ENCODE measurements at regions not wholly inside any gene's neighbourhood (a gene's known extent, or its start where the extent isn't known, plus 50 kb on each side); places are given as distances from the start of the nearest gene placed in this dataset.

DNA sequence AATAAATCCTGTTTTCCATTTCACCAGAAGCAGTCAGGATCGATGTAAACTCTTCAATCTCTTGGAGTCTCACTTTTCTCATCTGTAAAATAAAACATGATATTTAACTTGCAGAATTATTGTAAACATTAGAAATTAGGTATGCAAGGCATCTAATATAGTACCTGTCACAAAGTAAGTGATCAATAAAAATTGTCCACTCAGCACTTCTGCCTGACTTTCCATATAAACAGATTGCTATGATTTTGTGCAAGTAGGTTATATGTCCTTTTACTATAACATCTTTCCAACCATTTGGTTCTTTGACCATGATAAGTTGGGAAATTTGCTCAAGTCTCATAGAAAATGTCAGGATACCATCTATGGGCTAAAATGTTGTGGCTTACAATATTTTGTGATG is 148.8 kb upstream of the MTAP start:
- H3K9me3 ChIP-seq, result peaks cover 0 to 11% (median 5%) of the 10 kb centered on the region in 8 donors
- intact Hi-C loops (cut with DNase I; ENCODE audit: low total_unique reads), result no loop called here
- no peaks in the 10 kb centered on the region for H3K4me1 ChIP-seq
- no peak overlapping the region for H3K27ac ChIP-seq
- H3K4me3 ChIP-seq, result no peak overlapping the region
- DNase-seq, result no peak
- no peaks in the 10 kb centered on the region for H3K36me3 ChIP-seq
- no peak for TF ChIP-seq POLR2A (IDR thresholded peaks at IDR 0.05)
- TF ChIP-seq POLR2AphosphoS5 (IDR thresholded peaks at IDR 0.05), result no peak
- no peak for TF ChIP-seq CTCF (IDR thresholded peaks at IDR 0.05 in 8 of 11, conservative IDR thresholded peaks at IDR 0.05 in 3 of 11)
- peaks cover 0 to 13% (median 0%) of the 10 kb centered on the region in 7 donors for H3K27me3 ChIP-seq (replicated peaks in 1 of 7)
- WGBS, 5 donors, result 56 to 73% (median 73%) methylated on average over 1 of the region's 1 CpG

DNA sequence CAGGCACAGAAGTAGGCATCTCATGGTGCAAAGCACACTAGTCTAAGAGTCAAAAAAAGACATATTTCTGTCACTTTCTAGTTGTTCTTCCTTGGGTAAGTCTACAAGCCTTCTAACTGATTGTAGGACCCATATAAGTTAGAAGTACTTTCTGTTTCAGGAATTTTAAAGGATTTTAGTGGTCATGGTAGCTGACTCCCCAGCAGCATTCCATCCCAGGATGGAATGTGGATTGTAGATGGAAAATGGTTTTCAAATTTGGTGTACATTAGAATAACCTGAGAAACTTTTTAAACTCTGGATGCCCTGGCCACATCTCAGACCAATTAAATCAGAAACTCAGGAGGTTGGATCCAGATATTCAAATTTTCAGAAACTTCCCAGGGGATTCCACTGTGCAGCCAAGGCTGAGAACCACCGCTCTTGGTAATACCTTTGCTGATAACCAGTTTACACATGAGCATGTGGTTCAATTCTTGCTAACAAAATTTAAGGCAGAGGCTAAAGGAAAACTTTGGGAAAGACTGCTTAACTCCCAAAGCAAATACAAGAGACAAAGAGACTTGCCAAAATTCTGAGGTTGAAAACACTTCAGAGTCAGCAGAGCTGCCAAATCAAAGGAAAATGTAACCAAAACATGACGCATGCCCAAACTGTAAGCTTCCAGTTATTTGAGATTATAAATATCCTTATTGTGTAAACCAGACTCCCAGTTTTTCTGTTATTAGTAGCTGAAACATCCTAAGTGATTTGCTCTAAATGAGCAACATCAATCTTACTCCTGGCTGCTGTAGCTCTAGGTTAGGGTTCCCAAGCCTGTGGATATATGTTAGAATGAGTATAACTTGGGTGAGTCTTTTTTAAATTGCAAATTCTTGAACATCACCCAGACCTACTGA is 145.4 kb upstream of the MTAP start:
- Histone ChIP-seq H3K4me3 (no peak overlapping the region), H3K4me1 (no peaks in the 10 kb centered on the region), H3K36me3 (no peaks in the 10 kb centered on the region), H3K9me3 (no peaks in the 10 kb centered on the region), H3K27ac (no peak overlapping the region), H3K27me3 (replicated peaks in 1 of 7) (peaks cover 0 to 6% (median 0%) of the 10 kb centered on the region in 7 donors)
- TF ChIP-seq CTCF (IDR thresholded peaks at IDR 0.05 in 8 of 11, conservative IDR thresholded peaks at IDR 0.05 in 3 of 11) (no peak), POLR2AphosphoS5 (IDR thresholded peaks at IDR 0.05) (no peak), POLR2A (IDR thresholded peaks at IDR 0.05) (no peak)
- WGBS, 5 donors, result 78 to 91% (median 85%) methylated on average over 2 of the region's 2 CpGs
- DNase-seq, result no peak
- intact Hi-C loops (cut with DNase I; ENCODE audit: low total_unique reads), result no loop called here

DNA sequence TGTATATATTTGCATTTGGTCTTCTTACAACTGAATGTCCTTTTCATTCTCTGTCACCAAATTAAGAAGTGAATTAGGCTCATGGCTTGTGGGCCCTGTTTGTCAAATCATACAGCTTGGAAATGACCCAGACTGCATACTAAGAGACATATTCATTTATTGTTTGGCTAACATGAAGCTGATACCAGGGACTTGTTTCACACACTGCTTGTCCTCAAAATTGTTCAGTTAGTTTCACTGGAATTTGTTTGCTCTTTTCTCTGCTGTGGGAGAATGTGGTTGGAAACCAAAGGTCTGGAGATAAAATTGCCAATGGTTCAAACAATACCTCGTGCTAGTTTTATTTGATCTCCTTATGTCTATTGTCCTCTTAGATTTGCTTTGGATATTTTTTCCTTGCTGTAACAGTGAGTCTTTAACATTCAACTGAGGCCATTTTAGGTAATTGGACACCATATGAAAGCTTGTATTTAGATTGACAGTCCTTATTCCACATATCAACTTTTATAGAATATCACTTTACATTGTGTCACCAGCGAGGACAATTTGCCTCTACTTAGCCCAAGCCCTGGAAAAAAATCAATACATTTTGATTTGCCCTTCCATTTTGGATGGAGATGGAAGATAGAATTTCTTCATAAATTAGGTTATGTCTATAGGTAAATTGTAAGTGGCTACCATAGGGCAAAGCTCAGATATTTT is 144.3 kb upstream of the MTAP start:
- peaks cover 0 to 6% (median 0%) of the 10 kb centered on the region in 7 donors for H3K27me3 ChIP-seq (replicated peaks in 1 of 7)
- TF ChIP-seq POLR2A (IDR thresholded peaks at IDR 0.05) (no peak), POLR2AphosphoS5 (IDR thresholded peaks at IDR 0.05) (no peak)
- no peaks in the 10 kb centered on the region for H3K9me3 ChIP-seq
- WGBS, 5 donors, result 79 to 88% (median 83%) methylated on average over 2 of the region's 2 CpGs
- intact Hi-C loops (cut with DNase I; ENCODE audit: low total_unique reads), result no loop called here
- DNase-seq, result no peak
- H3K4me1 ChIP-seq, result no peaks in the 10 kb centered on the region
- no peak overlapping the region for H3K4me3 ChIP-seq
- no peak overlapping the region for H3K27ac ChIP-seq
- H3K36me3 ChIP-seq, result no peaks in the 10 kb centered on the region

DNA sequence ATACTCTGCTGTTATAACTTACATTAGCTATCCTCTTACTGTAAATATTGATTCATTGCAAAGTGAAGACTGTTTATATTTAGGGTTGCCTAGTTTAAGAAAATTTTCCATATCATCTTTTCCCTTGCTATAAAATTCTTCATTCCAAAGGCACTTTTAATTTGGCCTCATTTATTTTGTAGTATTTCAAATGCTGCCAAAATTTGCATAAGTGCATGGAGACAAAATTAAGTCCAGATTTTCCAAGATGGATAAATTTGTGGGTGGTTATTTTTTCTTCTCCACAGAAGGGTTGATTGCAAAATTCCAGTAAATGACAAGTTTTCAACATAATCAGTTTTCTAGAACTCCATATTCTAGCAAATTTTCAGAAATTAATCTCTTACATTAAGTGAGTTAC is 141.5 kb upstream of the MTAP start:
- TF ChIP-seq POLR2A (IDR thresholded peaks at IDR 0.05) (no peak), POLR2AphosphoS5 (IDR thresholded peaks at IDR 0.05) (no peak), CTCF (IDR thresholded peaks at IDR 0.05 in 8 of 11, conservative IDR thresholded peaks at IDR 0.05 in 3 of 11) (no peak)
- H3K4me3 ChIP-seq, result no peak overlapping the region
- no peaks in the 10 kb centered on the region for H3K9me3 ChIP-seq
- no peak overlapping the region for H3K27ac ChIP-seq
- no peaks in the 10 kb centered on the region for H3K36me3 ChIP-seq
- no peak for DNase-seq
- no peaks in the 10 kb centered on the region for H3K4me1 ChIP-seq
- intact Hi-C loops (cut with DNase I; ENCODE audit: low total_unique reads), result no loop called here
- no peaks in the 10 kb centered on the region for H3K27me3 ChIP-seq (replicated peaks in 1 of 7)
